Activated CD4-positive, alpha-beta T cell treated with anti-CD3 and anti-CD28 coated beads, Interleukin-2, amount 50 U/mL, for 24 hours (primary cell): ENCODE measurements at regions not wholly inside any gene's neighbourhood (a gene's known extent, or its start where the extent isn't known, plus 50 kb on each side); places are given as distances from the start of the nearest gene placed in this dataset.
A peak's percentile ranks its signal among the peaks of the same experiment; 100 is the strongest.

Experiments used
- DNase-seq, 2 donors: peaks; one replicate each; pipeline ENCODE4 v3.0.0-alpha.2; 2020; ENCODE audit warnings: low read depth in 1 of 2, low spot score in 1 of 2

- no peak for DNase-seq
Measured at GRCh38 chr1:175894581-175894980, 151.2 kb upstream of the TNR start.

DNA sequence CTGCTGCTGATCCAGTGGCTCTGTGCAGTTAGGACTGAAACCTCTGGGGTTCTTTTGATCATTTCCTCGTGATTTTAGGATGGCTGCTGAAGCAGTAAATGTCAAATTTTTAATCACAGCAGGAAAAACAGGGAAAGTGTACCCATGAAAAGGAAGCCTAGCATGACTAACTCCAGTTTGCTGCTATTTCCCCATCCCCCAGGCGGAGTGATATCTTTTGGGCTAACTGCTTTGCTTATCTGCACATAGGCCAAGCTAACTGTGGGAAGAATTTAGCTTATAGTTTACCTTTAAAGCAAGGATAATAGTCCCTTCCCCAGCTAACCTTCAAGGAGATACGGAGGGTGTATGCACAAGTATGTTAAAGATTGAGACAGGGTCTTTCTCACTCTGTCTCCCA is 149.8 kb upstream of the TNR start:
- DNase-seq: no peak

- DNase-seq: no peak
Measured at GRCh38 chr1:175892686-175893085, 149.3 kb upstream of the TNR start.

- DNase-seq: no peak
Measured at GRCh38 chr1:175891783-175892309, 148.5 kb upstream of the TNR start.

- DNase-seq: no peak
Measured at GRCh38 chr1:175890958-175891357, 147.6 kb upstream of the TNR start.

DNA sequence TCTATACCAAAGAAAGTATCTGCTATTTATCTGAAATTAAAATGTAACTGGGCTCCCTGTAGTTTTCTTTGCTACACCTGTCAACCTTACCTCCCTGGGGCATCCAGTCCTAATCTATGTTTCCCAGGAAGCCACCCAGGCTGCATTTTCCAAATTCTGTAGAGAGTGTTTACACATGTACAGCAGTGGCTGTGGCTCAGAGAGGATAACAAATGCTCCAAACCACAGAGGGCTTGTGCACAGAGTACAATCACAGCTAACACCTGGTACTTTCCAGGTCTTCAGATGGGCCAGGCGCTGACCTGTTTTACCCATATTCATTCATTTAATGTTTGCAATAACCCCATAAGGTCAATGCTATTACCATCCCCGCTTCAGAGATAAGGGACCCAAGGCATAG is 146.5 kb upstream of the TNR start:
- no peak for DNase-seq

GRCh38 chr1:175888996-175889395 is 145.6 kb upstream of the TNR start:
- DNase-seq: no peak

DNA sequence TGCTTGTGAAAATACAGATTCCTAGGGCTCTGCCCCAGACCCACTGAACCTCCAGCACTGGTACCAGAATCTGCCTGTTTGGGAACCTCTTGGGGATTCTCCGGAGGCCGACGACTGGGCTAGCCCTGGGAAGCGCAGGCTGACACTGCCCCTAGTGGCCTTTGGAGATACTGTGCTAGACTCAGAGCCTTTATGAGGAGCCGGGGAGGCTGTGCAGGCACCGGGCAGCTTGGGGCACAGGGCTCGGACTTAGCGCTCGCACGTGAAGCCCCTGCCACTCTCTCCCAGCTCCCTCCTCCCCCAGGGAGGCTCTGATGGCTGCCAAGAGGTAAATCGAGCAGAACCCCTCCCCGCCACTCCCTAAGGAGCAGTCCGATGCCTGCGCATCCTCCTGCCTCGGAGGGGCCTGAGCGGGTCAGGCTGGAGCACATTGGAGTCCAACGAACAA is 144.6 kb upstream of the TNR start:
- DNase-seq: peak in 1 of 2 donors; percentile 2

DNA sequence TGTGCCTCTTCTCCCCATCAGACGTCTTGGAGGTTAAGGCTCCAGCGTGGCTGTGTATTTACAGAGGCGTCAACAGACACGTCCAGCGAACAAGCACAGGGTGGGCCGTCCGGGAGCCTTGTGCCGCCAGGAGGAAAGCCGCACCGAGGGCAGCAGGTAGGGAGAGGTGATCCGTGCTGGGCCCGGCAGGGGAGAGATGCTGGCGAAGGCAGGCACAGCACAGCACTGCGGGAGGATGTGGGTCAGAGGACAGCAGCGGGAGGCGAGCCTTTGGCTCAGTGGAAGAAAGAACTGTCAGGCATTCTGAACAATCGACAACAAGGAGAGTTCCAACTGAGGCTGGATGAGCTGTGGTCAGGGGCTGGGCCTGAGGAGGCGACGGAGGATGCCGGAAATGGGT is 144.1 kb upstream of the TNR start:
- no peak for DNase-seq

DNA sequence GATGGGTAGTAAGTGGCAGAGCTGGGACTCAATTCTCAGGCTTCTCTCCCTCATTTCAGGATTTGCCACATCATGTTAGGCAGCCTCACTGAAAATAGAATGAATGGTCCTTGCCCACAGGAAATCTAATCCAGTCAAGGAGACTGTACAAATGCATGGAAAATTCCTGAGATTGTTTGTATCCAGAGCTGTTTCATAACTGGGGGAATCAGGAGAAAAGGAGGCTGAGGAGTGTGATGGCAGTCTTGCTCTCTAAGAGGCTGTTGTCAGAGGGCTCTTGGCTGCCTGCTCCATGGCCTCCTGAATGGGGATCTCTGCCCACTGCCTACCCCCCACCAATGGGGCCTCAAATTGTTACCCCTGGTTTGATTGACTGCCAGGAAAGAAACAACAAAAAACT is 141.9 kb upstream of the TNR start:
- no peak for DNase-seq

- DNase-seq: no peak
Measured at GRCh38 chr1:175884369-175884768, 141.0 kb upstream of the TNR start.

DNA sequence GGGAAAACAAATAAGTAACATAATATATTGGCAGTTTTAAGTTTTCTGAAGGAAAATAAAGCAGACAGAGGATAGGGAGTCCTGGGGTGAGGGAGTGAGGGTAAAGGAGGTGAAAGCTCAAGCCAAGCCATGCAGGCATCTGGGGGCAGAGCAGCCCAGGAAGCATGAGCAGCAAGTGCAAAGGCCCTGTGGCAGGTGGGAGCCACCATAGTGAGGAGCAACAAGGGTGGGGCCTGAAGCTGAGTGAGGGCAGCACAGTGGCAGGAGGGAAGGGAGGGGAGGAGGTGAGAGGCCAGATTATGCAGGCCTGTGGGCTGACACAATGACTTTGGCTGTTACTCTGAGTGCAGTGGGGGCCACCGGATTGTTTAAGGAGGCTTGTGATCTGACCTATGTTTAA is 138.8 kb upstream of the TNR start:
- no peak for DNase-seq

DNA sequence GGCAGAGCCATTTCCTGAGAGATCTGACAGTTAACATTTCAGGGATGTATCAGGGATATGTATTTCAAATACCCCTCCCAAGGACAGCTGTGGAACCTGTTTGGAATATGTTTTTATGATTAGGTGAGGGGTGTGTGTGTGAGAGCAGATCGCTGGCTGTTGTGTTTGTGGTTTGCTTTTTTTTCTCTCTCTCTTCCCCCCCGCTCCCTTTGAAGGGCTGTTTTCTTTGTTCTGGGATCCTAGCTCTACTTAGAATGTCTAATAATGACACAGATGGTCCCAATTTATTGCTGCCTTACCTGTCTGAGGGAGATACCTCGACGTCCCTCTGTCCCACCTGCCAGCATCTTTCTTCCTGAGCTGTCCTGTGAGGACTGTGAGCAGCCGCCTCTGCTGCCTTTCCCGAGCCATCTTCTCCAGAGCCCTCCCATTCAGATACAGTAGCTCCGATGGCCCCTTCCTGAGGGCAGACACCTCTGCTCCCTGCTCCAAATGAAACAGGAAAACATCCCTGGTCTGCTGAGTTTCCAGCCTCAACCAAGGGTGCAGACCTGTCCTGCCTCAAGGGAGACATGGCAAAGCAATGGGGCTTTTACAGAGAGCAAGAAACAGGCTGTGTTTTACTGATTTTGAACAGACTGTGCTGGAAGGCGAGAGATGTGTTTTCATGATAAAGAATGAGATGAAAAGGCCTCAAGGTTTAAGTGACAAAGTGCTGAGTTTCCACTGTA is 138.0 kb upstream of the TNR start:
- no peak for DNase-seq

- no peak for DNase-seq
Measured at GRCh38 chr1:175878775-175879174, 135.4 kb upstream of the TNR start.

GRCh38 chr1:175877939-175878737 is 134.7 kb upstream of the TNR start:
- DNase-seq: no peak

GRCh38 chr1:175875556-175875955 is 132.2 kb upstream of the TNR start:
- DNase-seq: no peak

DNA sequence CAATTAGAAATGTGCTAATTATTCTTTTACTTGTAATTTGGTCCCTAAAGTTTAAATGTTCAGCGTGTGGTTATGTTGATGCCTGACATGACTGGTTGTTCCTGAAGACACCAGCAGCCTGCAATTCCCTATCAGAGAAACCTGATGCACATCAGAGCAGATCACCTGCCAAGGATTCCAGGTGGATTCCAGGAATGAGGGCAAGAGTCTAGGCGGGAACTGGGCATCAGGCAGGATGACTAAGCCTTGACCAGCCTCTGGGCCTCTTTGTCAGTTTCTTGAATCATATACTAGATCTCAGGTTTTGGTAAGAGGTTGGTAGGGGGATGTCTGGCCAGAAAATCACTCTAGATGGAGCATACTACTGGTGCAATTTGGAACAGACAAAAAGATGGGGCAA is 130.7 kb upstream of the TNR start:
- no peak for DNase-seq

- DNase-seq: no peak
Measured at GRCh38 chr1:175873290-175873935, 130.0 kb upstream of the TNR start.

DNA sequence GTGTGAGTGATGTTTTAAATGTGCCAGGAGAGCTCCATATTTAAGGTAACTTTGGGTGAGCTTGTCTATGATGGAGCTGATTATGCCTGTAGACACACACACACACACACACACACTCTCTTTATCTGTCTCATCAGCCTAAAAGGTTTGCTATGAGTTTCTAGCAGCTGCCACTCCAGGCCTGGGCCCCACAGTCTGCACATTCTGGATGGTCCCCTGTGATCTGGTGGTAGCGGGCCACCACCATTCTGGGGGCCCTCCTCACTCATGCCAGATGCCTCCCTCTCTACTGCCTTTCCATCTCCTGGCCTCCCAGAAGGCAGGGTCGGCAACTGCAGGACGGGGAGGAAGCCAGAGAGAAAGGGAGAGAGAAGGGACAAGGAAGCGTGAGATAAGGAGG is 129.2 kb upstream of the TNR start:
- no peak for DNase-seq

GRCh38 chr1:175871647-175872046 is 128.3 kb upstream of the TNR start:
- DNase-seq: no peak

- no peak for DNase-seq
Measured at GRCh38 chr1:175870217-175870616, 126.8 kb upstream of the TNR start.

GRCh38 chr1:175866776-175867175 is 123.4 kb upstream of the TNR start:
- no peak for DNase-seq
